Posterior cingulate gyrus (tissue), 11 donors: ENCODE measurements at regions not wholly inside any gene's neighbourhood (a gene's known extent, or its start where the extent isn't known, plus 50 kb on each side); places are given as distances from the start of the nearest gene placed in this dataset.
A peak's percentile ranks its signal among the peaks of the same experiment; 100 is the strongest.

Source experiments
- DNase-seq, 10 donors: peaks; one replicate each; pipeline versions ENCODE4 v3.0.0 to v3.0.0-alpha.2; 2020 to 2021; ENCODE audit warnings: mixed read lengths in 3 of 10
- intact Hi-C: fragments of 100-400 bp; cut with DNase I; formaldehyde crosslinking; loops from one replicate; pipeline ENCODE4 v1.15.1; 2023

GRCh38 chr14:49401373-49401772, 184.8 kb downstream of the RPS29 start:
- no peak for DNase-seq
- intact Hi-C loops = no loop called here

- no peak for DNase-seq
- intact Hi-C loops = no loop called here
Measured at GRCh38 chr14:49396801-49397200, 189.4 kb downstream of the RPS29 start.

- intact Hi-C loops = no loop called here
- DNase-seq = no peak
Measured at GRCh38 chr14:49381778-49382177, 204.4 kb downstream of the RPS29 start.

- no peak for DNase-seq
- intact Hi-C loops = no loop called here
Measured at GRCh38 chr14:49367696-49368095, 218.5 kb downstream of the RPS29 start.

- no peak for DNase-seq
- intact Hi-C loops = no loop called here
Measured at GRCh38 chr14:49366416-49366815, 219.8 kb downstream of the RPS29 start.

- intact Hi-C loops = no loop called here
Measured at GRCh38 chr14:49364752-49365117, 221.4 kb downstream of the RPS29 start.

GRCh38 chr14:49363821-49364751, 222.1 kb downstream of the RPS29 start:
- DNase-seq = no peak
- intact Hi-C loops = no loop called here

More at GRCh38 chr14:49364752-49365117, 221.4 kb downstream of the RPS29 start:
- DNase-seq = no peak

- intact Hi-C loops = no loop called here
- no peak for DNase-seq
Measured at GRCh38 chr14:49362916-49363315, 223.3 kb downstream of the RPS29 start.

- intact Hi-C loops = no loop called here
- DNase-seq = no peak
Measured at GRCh38 chr14:49339130-49339529, 247.1 kb downstream of the RPS29 start.

GRCh38 chr14:49319810-49320209, 266.4 kb downstream of the RPS29 start:
- intact Hi-C loops = no loop called here

GRCh38 chr14:49315570-49315969, 270.6 kb downstream of the RPS29 start:
- DNase-seq = no peak
- intact Hi-C loops = no loop called here

More at GRCh38 chr14:49319810-49320209, 266.4 kb downstream of the RPS29 start:
- DNase-seq = no peak

GRCh38 chr14:49314737-49315136, 271.4 kb downstream of the RPS29 start:
- intact Hi-C loops = no loop called here

GRCh38 chr14:49313108-49313507, 273.1 kb downstream of the RPS29 start:
- intact Hi-C loops = no loop called here
- no peak for DNase-seq

More at GRCh38 chr14:49314737-49315136, 271.4 kb downstream of the RPS29 start:
- no peak for DNase-seq

- DNase-seq = no peak
- intact Hi-C loops = no loop called here
Measured at GRCh38 chr14:49310298-49310697, 275.9 kb downstream of the RPS29 start.

- intact Hi-C loops = loop anchor here (5.0 kb wide), 1 partner anchor 1389 kb away; no protein-coding TSS in a partner anchor
- DNase-seq = no peak
Measured at GRCh38 chr14:49306152-49306751, 279.9 kb downstream of the RPS29 start.

- intact Hi-C loops = no loop called here
- peak in 8 of 10 donors; percentile 40 to 92 (median 60) for DNase-seq
Measured at GRCh38 chr14:49303946-49304516, 282.1 kb downstream of the RPS29 start.

GRCh38 chr14:49297102-49297501, 289.1 kb downstream of the RPS29 start:
- peak in 1 of 10 donors; percentile 69 for DNase-seq
- intact Hi-C loops = no loop called here

- no peak for DNase-seq
- intact Hi-C loops = no loop called here
Measured at GRCh38 chr14:49294621-49295148, 291.5 kb downstream of the RPS29 start.

- DNase-seq = no peak
- intact Hi-C loops = no loop called here
Measured at GRCh38 chr14:49287004-49287403, 299.2 kb downstream of the RPS29 start.

GRCh38 chr14:49286257-49286983, 299.8 kb downstream of the RPS29 start:
- no peak for DNase-seq
- intact Hi-C loops = no loop called here
